OCI-LY1 (cell line): ENCODE measurements at regions not wholly inside any gene's neighbourhood (a gene's known extent, or its start where the extent isn't known, plus 50 kb on each side); places are given as distances from the start of the nearest gene placed in this dataset.

Experiments
- H2AFZ ChIP-seq: fragments of 200-600 bp; sonication (generic), shearing (Covaris generic); 2 replicates; pipeline ENCODE4 v1.6.0; 2014; ENCODE audit warnings: antibody characterized with exemption, mild to moderate bottlenecking, low read length
- H3F3A ChIP-seq: fragments of 200-600 bp; sonication (generic), shearing (Covaris generic); 2 replicates; pipeline ENCODE4 v1.6.0; 2014; ENCODE audit warnings: mild to moderate bottlenecking, antibody characterized with exemption, low read length, moderate library complexity; ENCODE audit not compliant: insufficient read depth
- H3K27ac ChIP-seq: fragments of 200-600 bp; sonication (generic); 2 replicates; pipeline ENCODE4 v1.5.1; 2014; ENCODE audit warnings: low read length, mixed run types, mild to moderate bottlenecking, low read depth; ENCODE audit not compliant: poor library complexity, severe bottlenecking
- H3K27me3 ChIP-seq: fragments of 200-600 bp; sonication (generic); 2 replicates; pipeline ENCODE4 v1.6.0; 2014; ENCODE audit warnings: antibody characterized with exemption, mild to moderate bottlenecking, low read length, moderate library complexity; ENCODE audit not compliant: insufficient read depth
- H3K36me3 ChIP-seq: fragments of 200-600 bp; sonication (generic); 2 replicates; pipeline ENCODE4 v1.6.1; 2014; ENCODE audit warnings: mild to moderate bottlenecking, antibody characterized with exemption, low read length, moderate library complexity, mixed read lengths; ENCODE audit not compliant: insufficient read depth
- H3K4me1 ChIP-seq: fragments of 200-600 bp; sonication (generic); 2 replicates; pipeline ENCODE4 v1.5.1; 2014; ENCODE audit warnings: mild to moderate bottlenecking, low read length, moderate library complexity; ENCODE audit not compliant: insufficient read depth, severe bottlenecking
- H3K4me2 ChIP-seq: fragments of 200-600 bp; sonication (generic), shearing (Covaris generic); 2 replicates; pipeline ENCODE4 v1.6.1; 2014; ENCODE audit warnings: low read length
- H3K4me3 ChIP-seq: fragments of 200-600 bp; sonication (generic); 2 replicates; pipeline ENCODE4 v1.5.1; 2014; ENCODE audit warnings: low read length, low read depth, mild to moderate bottlenecking, mixed read lengths; ENCODE audit not compliant: poor library complexity, severe bottlenecking
- H3K79me2 ChIP-seq: fragments of 200-600 bp; shearing (Covaris generic); 2 replicates; pipeline ENCODE4 v1.6.1; 2016; ENCODE audit warnings: mixed run types, low read length, mixed read lengths; ENCODE audit not compliant: insufficient read depth
- H3K9ac ChIP-seq: fragments of 200-600 bp; sonication (generic), shearing (Covaris generic); 2 replicates; pipeline ENCODE4 v1.6.1; 2014; ENCODE audit warnings: mild to moderate bottlenecking, low read length, mixed read lengths
- H3K9me2 ChIP-seq: fragments of 200-600 bp; sonication (generic), shearing (Covaris generic); 2 replicates; pipeline ENCODE4 v1.6.1; 2014; ENCODE audit warnings: low read depth, mild to moderate bottlenecking, low read length, mixed read lengths
- H3K9me3 ChIP-seq: fragments of 200-600 bp; shearing (Covaris generic); 2 replicates; pipeline ENCODE4 v1.6.1; 2014; ENCODE audit warnings: low read length, mixed read lengths
- H4K20me1 ChIP-seq: fragments of 200-600 bp; sonication (generic), shearing (Covaris generic); 2 replicates; pipeline ENCODE4 v1.6.0; 2016; ENCODE audit warnings: mild to moderate bottlenecking, low read length; ENCODE audit not compliant: insufficient read depth
- CTCF ChIP-seq: fragments of 200-600 bp; sonication (generic), shearing (Covaris generic); IDR thresholded peaks from 2 replicates; pipeline ENCODE4 v1.5.1; 2017; ENCODE audit warnings: mild to moderate bottlenecking, antibody characterized with exemption, low read length, moderate library complexity, mixed read lengths
- EZH2 ChIP-seq: fragments of 200-600 bp; sonication (generic), shearing (Covaris generic); IDR thresholded peaks from 2 replicates; pipeline ENCODE4 v1.8.0; 2017; ENCODE audit warnings: borderline replicate concordance, mixed run types, mild to moderate bottlenecking, antibody characterized with exemption, low read length, moderate library complexity, mixed read lengths

GRCh38 chr3:153244961-153245360, 82.9 kb downstream of the RAP2B start:
- H3K27me3 ChIP-seq = no peaks in the 10 kb centered on the region
- H3K27ac ChIP-seq = no peak overlapping the region
- H3K9ac ChIP-seq = no peak overlapping the region
- H2AFZ ChIP-seq = no peak overlapping the region
- H3K79me2 ChIP-seq = no peaks in the 10 kb centered on the region
- no peak overlapping the region for H3K4me2 ChIP-seq
- no peaks in the 10 kb centered on the region for H3K9me2 ChIP-seq
- no peak for TF ChIP-seq EZH2
- no peak for TF ChIP-seq CTCF
- H3F3A ChIP-seq = no peaks in the 10 kb centered on the region
- H3K9me3 ChIP-seq = no peaks in the 10 kb centered on the region
- H3K4me3 ChIP-seq = no peak overlapping the region
- no peaks in the 10 kb centered on the region for H3K36me3 ChIP-seq
- H4K20me1 ChIP-seq = no peaks in the 10 kb centered on the region
- H3K4me1 ChIP-seq = no peaks in the 10 kb centered on the region

GRCh38 chr3:153245661-153246060, 83.6 kb downstream of the RAP2B start:
- H3F3A ChIP-seq = no peaks in the 10 kb centered on the region
- H3K4me2 ChIP-seq = no peak overlapping the region
- no peak overlapping the region for H3K4me3 ChIP-seq
- no peaks in the 10 kb centered on the region for H3K4me1 ChIP-seq
- no peaks in the 10 kb centered on the region for H3K9me2 ChIP-seq
- no peak for TF ChIP-seq EZH2
- no peak for TF ChIP-seq CTCF
- H2AFZ ChIP-seq = no peak overlapping the region
- no peaks in the 10 kb centered on the region for H3K79me2 ChIP-seq
- H4K20me1 ChIP-seq = no peaks in the 10 kb centered on the region
- H3K9ac ChIP-seq = no peak overlapping the region
- H3K27me3 ChIP-seq = no peaks in the 10 kb centered on the region
- no peaks in the 10 kb centered on the region for H3K9me3 ChIP-seq
- H3K27ac ChIP-seq = no peak overlapping the region
- H3K36me3 ChIP-seq = no peaks in the 10 kb centered on the region

GRCh38 chr3:153246331-153246730, 84.3 kb downstream of the RAP2B start:
- Histone ChIP-seq H4K20me1 (no peaks in the 10 kb centered on the region), H3K9ac (no peak overlapping the region), H3K27ac (no peak overlapping the region), H3F3A (no peaks in the 10 kb centered on the region), H3K9me3 (no peaks in the 10 kb centered on the region), H2AFZ (no peak overlapping the region), H3K4me2 (no peak overlapping the region), H3K79me2 (no peaks in the 10 kb centered on the region), H3K4me3 (no peak overlapping the region), H3K9me2 (no peaks in the 10 kb centered on the region), H3K4me1 (no peaks in the 10 kb centered on the region), H3K36me3 (no peaks in the 10 kb centered on the region), H3K27me3 (no peaks in the 10 kb centered on the region)
- no peak for TF ChIP-seq CTCF
- no peak for TF ChIP-seq EZH2
